Endothelial cell (in vitro differentiated cells): ENCODE measurements at regions not wholly inside any gene's neighbourhood (a gene's known extent, or its start where the extent isn't known, plus 50 kb on each side); places are given as distances from the start of the nearest gene placed in this dataset.

ENCODE experiments used
- DNase-seq: peaks from one replicate; pipeline ENCODE4 v3.0.0; 2021; ENCODE audit warnings: low spot score
- H3K27ac Mint-ChIP-seq: one replicate; pipeline ENCODE4 v1.8.0; 2021; ENCODE audit warnings: mixed read lengths, inconsistent platforms; ENCODE audit not compliant: unreplicated experiment
- H3K27me3 Mint-ChIP-seq: one replicate; pipeline ENCODE4 v1.8.0; 2021; ENCODE audit warnings: mild to moderate bottlenecking, moderate library complexity, mixed read lengths, inconsistent platforms; ENCODE audit not compliant: unreplicated experiment
- H3K36me3 Mint-ChIP-seq: one replicate; pipeline ENCODE4 v1.8.0; 2021; ENCODE audit warnings: mild to moderate bottlenecking, low read depth, mixed read lengths, inconsistent platforms; ENCODE audit not compliant: unreplicated experiment
- H3K4me1 Mint-ChIP-seq: one replicate; pipeline ENCODE4 v1.8.0; 2021; ENCODE audit warnings: mild to moderate bottlenecking, mixed read lengths, inconsistent platforms; ENCODE audit not compliant: unreplicated experiment
- H3K4me3 Mint-ChIP-seq: one replicate; pipeline ENCODE4 v1.8.0; 2021; ENCODE audit warnings: mild to moderate bottlenecking, mixed read lengths, inconsistent platforms; ENCODE audit not compliant: unreplicated experiment
- H3K9me3 Mint-ChIP-seq: one replicate; pipeline ENCODE4 v1.8.0; 2021; ENCODE audit warnings: mixed read lengths, inconsistent platforms; ENCODE audit not compliant: unreplicated experiment
- CTCF ChIP-seq: fragments of 200-600 bp; sonication (generic); IDR thresholded peaks from one replicate; pipeline ENCODE4 v1.5.0; 2021; ENCODE audit warnings: antibody characterized with exemption; ENCODE audit not compliant: unreplicated experiment

GRCh38 chr11:33622186-33622585 lies 78.4 kb downstream of the C11orf91 start:
- Mint-ChIP-seq H3K36me3 (no peaks in the 10 kb centered on the region), H3K27me3 (no peaks in the 10 kb centered on the region), H3K4me1 (no peaks in the 10 kb centered on the region), H3K4me3 (no peak overlapping the region), H3K9me3 (no peaks in the 10 kb centered on the region), H3K27ac (no peak overlapping the region)
- TF ChIP-seq CTCF: no peak
- DNase-seq: no peak

- H3K4me3 Mint-ChIP-seq: no peak overlapping the region
Measured at GRCh38 chr11:33620423-33621171, 80.0 kb downstream of the C11orf91 start.

GRCh38 chr11:33618956-33619355 lies 81.7 kb downstream of the C11orf91 start:
- H3K36me3 Mint-ChIP-seq: no peaks in the 10 kb centered on the region
- H3K27me3 Mint-ChIP-seq: no peaks in the 10 kb centered on the region
- no peak overlapping the region for H3K27ac Mint-ChIP-seq
- DNase-seq: no peak
- H3K9me3 Mint-ChIP-seq: no peaks in the 10 kb centered on the region
- no peak overlapping the region for H3K4me3 Mint-ChIP-seq
- H3K4me1 Mint-ChIP-seq: no peaks in the 10 kb centered on the region
- TF ChIP-seq CTCF: no peak

More at GRCh38 chr11:33620423-33621171, 80.0 kb downstream of the C11orf91 start:
- Mint-ChIP-seq H3K9me3 (no peaks in the 10 kb centered on the region), H3K36me3 (no peaks in the 10 kb centered on the region), H3K27ac (no peak overlapping the region), H3K4me1 (no peaks in the 10 kb centered on the region), H3K27me3 (no peaks in the 10 kb centered on the region)
- DNase-seq: no peak
- no peak for TF ChIP-seq CTCF

- Mint-ChIP-seq H3K9me3 (no peaks in the 10 kb centered on the region), H3K27ac (no peak overlapping the region), H3K36me3 (no peaks in the 10 kb centered on the region), H3K4me3 (no peak overlapping the region), H3K4me1 (no peaks in the 10 kb centered on the region), H3K27me3 (no peaks in the 10 kb centered on the region)
- DNase-seq: no peak
- no peak for TF ChIP-seq CTCF
Measured at GRCh38 chr11:33618351-33618710, 82.3 kb downstream of the C11orf91 start.

- Mint-ChIP-seq H3K27me3 (no peaks in the 10 kb centered on the region), H3K36me3 (no peaks in the 10 kb centered on the region), H3K27ac (no peak overlapping the region), H3K4me3 (no peak overlapping the region), H3K9me3 (no peaks in the 10 kb centered on the region), H3K4me1 (no peaks in the 10 kb centered on the region)
- no peak for TF ChIP-seq CTCF
- DNase-seq: no peak
Measured at GRCh38 chr11:33617672-33618350, 82.8 kb downstream of the C11orf91 start.
